Fibroblast of lung (primary cell): ENCODE measurements at regions not wholly inside any gene's neighbourhood (a gene's known extent, or its start where the extent isn't known, plus 50 kb on each side); places are given as distances from the start of the nearest gene placed in this dataset.
A peak's percentile ranks its signal among the peaks of the same experiment; 100 is the strongest.

Experiments
- DNase-seq, 2 donors: peaks; one replicate each; pipeline versions ENCODE4 v3.0.0 to v3.0.0-alpha.2; 2010; ENCODE audit warnings: low read depth in 2 of 2
- H2AFZ ChIP-seq: 2 replicates; pipeline ENCODE4 v1.5.1; 2012; ENCODE audit warnings: low read length, control low read depth, inconsistent platforms
- H3K27ac ChIP-seq: 2 replicates; pipeline ENCODE4 v1.5.1; 2011; ENCODE audit warnings: low read length, control low read depth; ENCODE audit not compliant: insufficient read depth
- H3K27me3 ChIP-seq: 2 replicates; pipeline ENCODE4 v1.5.1; 2011; ENCODE audit warnings: mild to moderate bottlenecking, low read length; ENCODE audit not compliant: control insufficient read depth, insufficient read depth
- H3K36me3 ChIP-seq: 2 replicates; pipeline ENCODE4 v1.5.1; 2011; ENCODE audit warnings: low read length; ENCODE audit not compliant: control insufficient read depth, insufficient read depth
- H3K4me1 ChIP-seq: 2 replicates; pipeline ENCODE4 v1.5.1; 2011; ENCODE audit warnings: low read length; ENCODE audit not compliant: control insufficient read depth, insufficient read depth; ENCODE audit errors: extremely low read depth
- H3K4me2 ChIP-seq: 2 replicates; pipeline ENCODE4 v1.5.1; 2011; ENCODE audit warnings: low read length, control low read depth; ENCODE audit not compliant: insufficient read depth; ENCODE audit errors: extremely low read depth
- H3K4me3 ChIP-seq, 4 experiments: fragments of 200-600 bp in 1 of 4; sonication (generic) in 1 of 4; replicated peaks in 1 of 4; 2 replicates each; pipeline ENCODE4 v1.5.1; 2011 to 2016; ENCODE audit warnings: low read length in 4 of 4, low read depth in 3 of 4, mild to moderate bottlenecking in 3 of 4, control low read depth in 2 of 4, inconsistent platforms in 1 of 4, mixed read lengths in 1 of 4; ENCODE audit not compliant: insufficient read depth in 1 of 4; ENCODE audit errors: control extremely low read depth in 1 of 4
- H3K79me2 ChIP-seq: 2 replicates; pipeline ENCODE4 v1.5.1; 2012; ENCODE audit warnings: mild to moderate bottlenecking, low read length, inconsistent platforms; ENCODE audit not compliant: control insufficient read depth, insufficient read depth
- H3K9ac ChIP-seq: 2 replicates; pipeline ENCODE4 v1.5.1; 2011; ENCODE audit warnings: mild to moderate bottlenecking, low read length, control low read depth; ENCODE audit not compliant: insufficient read depth
- H3K9me3 ChIP-seq: 2 replicates; pipeline ENCODE4 v1.5.1; 2012; ENCODE audit warnings: low read depth, low read length; ENCODE audit not compliant: control insufficient read depth, insufficient read depth
- H4K20me1 ChIP-seq: 2 replicates; pipeline ENCODE4 v1.5.1; 2011; ENCODE audit warnings: low read length; ENCODE audit not compliant: control insufficient read depth, insufficient read depth; ENCODE audit errors: extremely low read depth
- CTCF ChIP-seq, 2 donors: IDR thresholded peaks in 1 of 2; conservative IDR thresholded peaks in 1 of 2; 1 replicate in 1 of 2; 2 replicates in 1 of 2; pipeline ENCODE4 v1.5.1; 2011 to 2012; ENCODE audit warnings: low read length in 2 of 2, control low read depth in 1 of 2, inconsistent platforms in 1 of 2, low read depth in 1 of 2, mild to moderate bottlenecking in 1 of 2
- EZH2 ChIP-seq: IDR thresholded peaks from 2 replicates; pipeline ENCODE4 v1.5.1; 2012; ENCODE audit warnings: low read length, control low read depth, mild to moderate bottlenecking; ENCODE audit errors: missing control alignments

GRCh38 chr6:140554421-140554820, 1180.0 kb upstream of the CITED2 start:
- Histone ChIP-seq H3K9ac (no peak overlapping the region), H3K4me1 (no peaks in the 10 kb centered on the region), H2AFZ (no peak overlapping the region), H3K36me3 (no peaks in the 10 kb centered on the region), H3K4me3 (no peak overlapping the region), H3K79me2 (no peaks in the 10 kb centered on the region), H3K4me2 (no peak overlapping the region), H4K20me1 (no peaks in the 10 kb centered on the region), H3K9me3 (no peaks in the 10 kb centered on the region), H3K27ac (no peak overlapping the region), H3K27me3 (no peaks in the 10 kb centered on the region)
- TF ChIP-seq EZH2 (no peak), CTCF (conservative IDR thresholded peaks at IDR 0.05 in 1 of 2, IDR thresholded peaks at IDR 0.05 in 1 of 2; ENCODE audit: low read depth in 1 of 2, low read length in 2 of 2) (no peak)
- DNase-seq: no peak

GRCh38 chr6:140548366-140548765, 1173.9 kb upstream of the CITED2 start:
- Histone ChIP-seq H3K4me3 (no peak overlapping the region), H3K27ac (no peak overlapping the region), H3K4me1 (no peaks in the 10 kb centered on the region), H4K20me1 (no peaks in the 10 kb centered on the region), H3K9ac (no peak overlapping the region), H3K4me2 (no peak overlapping the region), H3K27me3 (no peaks in the 10 kb centered on the region), H3K79me2 (no peaks in the 10 kb centered on the region), H2AFZ (no peak overlapping the region), H3K9me3 (no peaks in the 10 kb centered on the region), H3K36me3 (no peaks in the 10 kb centered on the region)
- TF ChIP-seq EZH2 (no peak), CTCF (conservative IDR thresholded peaks at IDR 0.05 in 1 of 2, IDR thresholded peaks at IDR 0.05 in 1 of 2; ENCODE audit: low read depth in 1 of 2, low read length in 2 of 2) (no peak)
- DNase-seq: no peak

GRCh38 chr6:140546640-140547039, 1172.2 kb upstream of the CITED2 start:
- Histone ChIP-seq H3K9me3 (no peaks in the 10 kb centered on the region), H3K9ac (no peak overlapping the region), H3K4me3 (no peak overlapping the region), H4K20me1 (no peaks in the 10 kb centered on the region), H3K79me2 (no peaks in the 10 kb centered on the region), H3K27ac (no peak overlapping the region), H2AFZ (no peak overlapping the region), H3K4me2 (peak overlapping the region; percentile 8), H3K4me1 (no peaks in the 10 kb centered on the region), H3K36me3 (no peaks in the 10 kb centered on the region), H3K27me3 (no peaks in the 10 kb centered on the region)
- peak; percentile 65 to 77 for DNase-seq
- TF ChIP-seq CTCF (conservative IDR thresholded peaks at IDR 0.05 in 1 of 2, IDR thresholded peaks at IDR 0.05 in 1 of 2; ENCODE audit: low read depth in 1 of 2, low read length in 2 of 2): no peak
- no peak for TF ChIP-seq EZH2
